IMR-90 (cell line): ENCODE measurements at regions not wholly inside any gene's neighbourhood (a gene's known extent, or its start where the extent isn't known, plus 50 kb on each side); places are given as distances from the start of the nearest gene placed in this dataset.

ENCODE experiments used
- ATAC-seq: fragments of 200-7000 bp; cut with Tn5 transposase; 2 replicates; pipeline ENCODE4 v1.9.1; 2020; ENCODE audit warnings: low read depth, mild to moderate bottlenecking, moderate library complexity
- BruUV-seq: library from RNA; stranded (reverse); fragments of 400-500 nt; replicated peaks from 2 replicates; lab custom pipeline; 2021; lab: Mats Ljungman, UMichigan
- CTCF ChIA-PET: fragments of 300-600 bp; formaldehyde crosslinking; extraction: SDS; loops from one replicate; lab custom pipeline; 2021; ENCODE audit warnings: antibody characterized with exemption; lab: Yijun Ruan, JAX
- POLR2A ChIA-PET: fragments of 300-600 bp; sonication (Branson Sonifier 250); formaldehyde crosslinking; loops from one replicate; lab custom pipeline; 2022; ENCODE audit warnings: antibody characterized with exemption; ENCODE audit not compliant: unreplicated experiment; lab: Charles Lee
- DNase-seq: peaks from one replicate; pipeline ENCODE4 v3.0.0; 2013
- H2AFZ ChIP-seq: replicated peaks from 2 replicates; pipeline ENCODE3; 2013; ENCODE audit warnings: low read length, mild to moderate bottlenecking; ENCODE audit not compliant: poor library complexity
- H2AK5ac ChIP-seq: 2 replicates; pipeline ENCODE4 v1.6.1; 2013; ENCODE audit warnings: low read depth, low read length, inconsistent platforms
- H2AK9ac ChIP-seq: replicated peaks from 2 replicates; pipeline ENCODE3; 2013; ENCODE audit warnings: mild to moderate bottlenecking, low read depth, low read length, moderate library complexity; ENCODE audit not compliant: poor library complexity
- H2BK120ac ChIP-seq: 2 replicates; pipeline ENCODE4 v1.6.1; 2013; ENCODE audit warnings: low read depth, low read length, inconsistent platforms
- H2BK15ac ChIP-seq: 3 replicates; pipeline ENCODE4 v1.6.1; 2013; ENCODE audit warnings: low read depth, low read length, inconsistent platforms
- H2BK20ac ChIP-seq: 2 replicates; pipeline ENCODE4 v1.6.1; 2013; ENCODE audit warnings: low read depth, mild to moderate bottlenecking, inconsistent platforms, low read length, moderate library complexity
- H2BK5ac ChIP-seq: 2 replicates; pipeline ENCODE4 v1.6.1; 2013; ENCODE audit warnings: mild to moderate bottlenecking, low read depth, low read length, inconsistent platforms; ENCODE audit not compliant: poor library complexity, severe bottlenecking
- H3K14ac ChIP-seq: replicated peaks from 2 replicates; pipeline ENCODE4 v1.6.1; 2013; ENCODE audit warnings: low read depth, low read length, inconsistent platforms
- H3K18ac ChIP-seq: 2 replicates; pipeline ENCODE4 v1.6.1; 2013; ENCODE audit warnings: low read depth, low read length, control low read depth
- H3K23ac ChIP-seq: 2 replicates; pipeline ENCODE4 v1.6.1; 2013; ENCODE audit warnings: low read depth, low read length, inconsistent platforms
- H3K27ac ChIP-seq: 2 replicates; pipeline ENCODE4 v1.5.1; 2013; ENCODE audit warnings: mild to moderate bottlenecking, control low read depth, low read length; ENCODE audit not compliant: insufficient read depth
- H3K27me3 ChIP-seq: 2 replicates; pipeline ENCODE4 v1.6.1; 2013; ENCODE audit warnings: low read length; ENCODE audit not compliant: control insufficient read depth, insufficient read depth
- H3K36me3 ChIP-seq: 2 replicates; pipeline ENCODE4 v1.6.1; 2013; ENCODE audit warnings: low read length, mixed read lengths; ENCODE audit not compliant: control insufficient read depth, insufficient read depth
- H3K4ac ChIP-seq: 2 replicates; pipeline ENCODE4 v1.6.1; 2013; ENCODE audit warnings: low read depth, low read length, inconsistent platforms
- H3K4me1 ChIP-seq: 2 replicates; pipeline ENCODE4 v1.6.1; 2013; ENCODE audit warnings: low read length, mixed read lengths; ENCODE audit not compliant: control insufficient read depth, insufficient read depth
- H3K4me2 ChIP-seq: 2 replicates; pipeline ENCODE4 v1.6.1; 2013; ENCODE audit warnings: low read depth, mild to moderate bottlenecking, control low read depth, low read length, moderate library complexity
- H3K4me3 ChIP-seq: 2 replicates; pipeline ENCODE4 v1.5.1; 2013; ENCODE audit warnings: low read depth, mild to moderate bottlenecking, control low read depth, low read length, moderate library complexity; ENCODE audit not compliant: insufficient read depth
- H3K56ac ChIP-seq: 2 replicates; pipeline ENCODE4 v1.6.1; 2013; ENCODE audit warnings: low read length, inconsistent platforms; ENCODE audit not compliant: insufficient read depth; ENCODE audit errors: extremely low read depth
- H3K79me1 ChIP-seq, 2 experiments: 2 replicates each; pipeline ENCODE4 v1.6.1; 2013; ENCODE audit warnings: low read length in 2 of 2, inconsistent platforms in 1 of 2, low read depth in 1 of 2
- H3K9ac ChIP-seq: 2 replicates; pipeline ENCODE4 v1.6.1; 2013; ENCODE audit warnings: low read depth, low read length, control low read depth
- H3K9me1 ChIP-seq: 2 replicates; pipeline ENCODE4 v1.6.1; 2013; ENCODE audit warnings: low read length, inconsistent platforms; ENCODE audit not compliant: insufficient read depth
- H3K9me3 ChIP-seq: 2 replicates; pipeline ENCODE4 v1.6.1; 2013; ENCODE audit warnings: low read length; ENCODE audit not compliant: control insufficient read depth, insufficient read depth
- H4K20me1 ChIP-seq: 2 replicates; pipeline ENCODE4 v1.6.1; 2013; ENCODE audit warnings: low read length, inconsistent platforms; ENCODE audit not compliant: insufficient read depth
- H4K5ac ChIP-seq: 2 replicates; pipeline ENCODE4 v1.6.1; 2013; ENCODE audit warnings: mild to moderate bottlenecking, low read depth, low read length, control low read depth
- H4K8ac ChIP-seq, 2 experiments: 2 replicates each; pipeline ENCODE4 v1.6.1; 2013; ENCODE audit warnings: low read depth in 2 of 2, low read length in 2 of 2, control low read depth in 1 of 2, inconsistent platforms in 1 of 2
- H4K91ac ChIP-seq: 2 replicates; pipeline ENCODE4 v1.6.1; 2013; ENCODE audit warnings: low read depth, low read length, inconsistent platforms; ENCODE audit not compliant: insufficient read depth
- BHLHE40 ChIP-seq: fragments of 150-350 bp; IDR thresholded peaks from 2 replicates; pipeline ENCODE4 v1.6.1; 2016; ENCODE audit warnings: mild to moderate bottlenecking, low read depth, low read length
- CEBPB ChIP-seq: IDR thresholded peaks from 2 replicates; pipeline ENCODE4 v1.6.1; 2012; ENCODE audit warnings: low read depth, low read length, improper control_type of control experiment
- CHD1 ChIP-seq: IDR thresholded peaks from 2 replicates; pipeline ENCODE4 v1.6.1; 2012; ENCODE audit warnings: low read depth, low read length, improper control_type of control experiment
- CTCF ChIP-seq: conservative IDR thresholded peaks from 2 replicates; pipeline ENCODE4 v1.5.1; 2012; ENCODE audit warnings: mild to moderate bottlenecking, low read depth, low read length, improper control_type of control experiment
- ELK1 ChIP-seq: fragments of 150-350 bp; IDR thresholded peaks from 2 replicates; pipeline ENCODE4 v1.6.1; 2016; ENCODE audit warnings: low read depth, mild to moderate bottlenecking, low read length, moderate library complexity, borderline replicate concordance
- FOS ChIP-seq: fragments of 150-350 bp; IDR thresholded peaks from 2 replicates; pipeline ENCODE4 v1.6.1; 2016; ENCODE audit warnings: low read depth, low read length
- MAFK ChIP-seq: IDR thresholded peaks from 2 replicates; pipeline ENCODE4 v1.6.1; 2012; ENCODE audit warnings: low read depth, low read length, improper control_type of control experiment
- MAZ ChIP-seq: IDR thresholded peaks from 2 replicates; pipeline ENCODE4 v1.6.1; 2012; ENCODE audit warnings: low read depth, mild to moderate bottlenecking, low read length, improper control_type of control experiment, moderate library complexity, borderline replicate concordance
- MXI1 ChIP-seq: IDR thresholded peaks from 2 replicates; pipeline ENCODE4 v1.6.1; 2012; ENCODE audit warnings: low read depth, mild to moderate bottlenecking, low read length, moderate library complexity, borderline replicate concordance
- NFE2L2 ChIP-seq: fragments of 150-350 bp; IDR thresholded peaks from 2 replicates; pipeline ENCODE4 v1.6.1; 2016; ENCODE audit warnings: low read depth, mild to moderate bottlenecking, low read length
- POLR2A ChIP-seq: IDR thresholded peaks from 2 replicates; pipeline ENCODE4 v1.6.1; 2012; ENCODE audit warnings: mild to moderate bottlenecking, low read depth, low read length
- RAD21 ChIP-seq: IDR thresholded peaks from 2 replicates; pipeline ENCODE4 v1.6.1; 2012; ENCODE audit warnings: low read length, improper control_type of control experiment
- RCOR1 ChIP-seq: IDR thresholded peaks from 2 replicates; pipeline ENCODE4 v1.6.1; 2012; ENCODE audit warnings: mild to moderate bottlenecking, low read length, improper control_type of control experiment; ENCODE audit not compliant: insufficient replicate concordance
- RFX5 ChIP-seq: IDR thresholded peaks from 2 replicates; pipeline ENCODE4 v1.8.0; 2012; ENCODE audit warnings: low read depth, mild to moderate bottlenecking, low read length, moderate library complexity
- SMC3 ChIP-seq: fragments of 150-350 bp; IDR thresholded peaks from 2 replicates; pipeline ENCODE4 v1.6.1; 2016; ENCODE audit warnings: low read depth, mild to moderate bottlenecking, antibody characterized with exemption, low read length, moderate library complexity
- USF2 ChIP-seq: fragments of 150-350 bp; IDR thresholded peaks from 2 replicates; pipeline ENCODE4 v1.6.1; 2017; ENCODE audit warnings: mild to moderate bottlenecking, antibody characterized with exemption, low read length, low read depth
- WGBS, 2 experiments: methylation state at CpG; one replicate each; pipeline versions ENCODE4 v1.1.5 to v1.1.7; 2013; ENCODE audit warnings: missing lambda C conversion rate in 2 of 2; ENCODE audit not compliant: insufficient read length in 1 of 2; ENCODE audit errors: extremely low coverage in 2 of 2; 5-methylcytosine and 5-hydroxymethylcytosine counted together
- dilution Hi-C: fragments of 300-500 bp; cut with HindIII; formaldehyde crosslinking; loops from one replicate; pipeline ENCODE4 v1.14.3; 2018; ENCODE audit warnings: low sequenced_read_pairs; ENCODE audit not compliant: unreplicated experiment
- in situ Hi-C: fragments of 300-500 bp; cut with MboI; formaldehyde crosslinking; loops from 3 replicates; pipeline ENCODE4 v1.14.3; 2019; ENCODE audit warnings: low sequenced_read_pairs, inconsistent platforms, mixed read lengths
- intact Hi-C: fragments of 100-400 bp; cut with micrococcal nuclease; formaldehyde crosslinking; loops from 2 replicates; pipeline ENCODE4 v1.10.0; 2022

- H3K4me2 ChIP-seq = no peak overlapping the region
- H4K20me1 ChIP-seq = no peaks in the 10 kb centered on the region
- H3K56ac ChIP-seq = no peak overlapping the region
- no TSS peak for BruUV-seq
- no peaks in the 10 kb centered on the region for H3K9me3 ChIP-seq
- H4K8ac ChIP-seq = no peak overlapping the region
- H3K4me1 ChIP-seq = no peaks in the 10 kb centered on the region
- no peak overlapping the region for H2BK120ac ChIP-seq
- no peak overlapping the region for H2AK9ac ChIP-seq
- H3K27me3 ChIP-seq = no peaks in the 10 kb centered on the region
- ChIA-PET CTCF (interaction anchor here (0.8 kb wide), 1 partner anchor 78 kb away, joined by 3 read pairs; no protein-coding TSS in a partner anchor), POLR2A (no interaction called here)
- no peak overlapping the region for H2AFZ ChIP-seq
- no peak overlapping the region for H2BK20ac ChIP-seq
- H3K4ac ChIP-seq = no peak overlapping the region
- no peak overlapping the region for H3K27ac ChIP-seq
- H2BK15ac ChIP-seq = no peak overlapping the region
- dilution Hi-C loops (no loop called here), intact Hi-C loops (no loop called here), in situ Hi-C loops (no loop called here)
- H2BK5ac ChIP-seq = no peak overlapping the region
- H3K79me1 ChIP-seq = no peaks in the 10 kb centered on the region
- H3K36me3 ChIP-seq = no peaks in the 10 kb centered on the region
- no peak overlapping the region for H4K5ac ChIP-seq
- no peak overlapping the region for H2AK5ac ChIP-seq
- H3K23ac ChIP-seq = no peak overlapping the region
- ATAC-seq = no peak
- no peak overlapping the region for H3K14ac ChIP-seq
- H3K9ac ChIP-seq = no peak overlapping the region
- no peak overlapping the region for H3K18ac ChIP-seq
- no peaks in the 10 kb centered on the region for H3K9me1 ChIP-seq
- H4K91ac ChIP-seq = no peak overlapping the region
- WGBS, 2 experiments = 82% methylated on average over 5 of the region's 12 CpGs; no CpG with 5 or more reads in 1 of the 2 experiments
- TF ChIP-seq RAD21 = no peak
- TF ChIP-seq NFE2L2 = no peak
- TF ChIP-seq RFX5 = no peak
- no peak for TF ChIP-seq MXI1
- TF ChIP-seq MAZ = no peak
- no peak for TF ChIP-seq ELK1
- no peak for TF ChIP-seq USF2
- no peak for TF ChIP-seq POLR2A
- no peak for TF ChIP-seq MAFK
- TF ChIP-seq CHD1 = no peak
- TF ChIP-seq CEBPB = no peak
- no peak for TF ChIP-seq BHLHE40
- TF ChIP-seq FOS = no peak
- no peak for TF ChIP-seq RCOR1
- TF ChIP-seq CTCF = no peak
- no peak for TF ChIP-seq SMC3
- no peak for DNase-seq
- H3K4me3 ChIP-seq = no peak overlapping the region
Observed at GRCh38 chr4:28788929-28789490, 1928.4 kb downstream of the STIM2 start.
